Thyroid gland (tissue), 4 donors: ENCODE measurements at regions not wholly inside any gene's neighbourhood (a gene's known extent, or its start where the extent isn't known, plus 50 kb on each side); places are given as distances from the start of the nearest gene placed in this dataset.

Experiments
- POLR2A ChIP-seq, 2 donors: fragments of 450-650 bp; IDR thresholded peaks; one replicate each; pipeline ENCODE4 v1.6.1; 2017; ENCODE audit warnings: antibody characterized with exemption in 2 of 2, mild to moderate bottlenecking in 2 of 2, moderate library complexity in 1 of 2
- TF ChIP-seq, protein P1 (sequence below), 6 experiments: fragments of 200-600 bp in 3 of 6; fragments of 450-650 bp in 3 of 6; sonication (generic) in 3 of 6; IDR thresholded peaks; one replicate each; pipeline ENCODE4 v1.5.1; 2016 to 2019; ENCODE audit warnings: antibody characterized with exemption in 6 of 6, mild to moderate bottlenecking in 2 of 6, inconsistent platforms in 1 of 6, moderate library complexity in 1 of 6

DNA sequence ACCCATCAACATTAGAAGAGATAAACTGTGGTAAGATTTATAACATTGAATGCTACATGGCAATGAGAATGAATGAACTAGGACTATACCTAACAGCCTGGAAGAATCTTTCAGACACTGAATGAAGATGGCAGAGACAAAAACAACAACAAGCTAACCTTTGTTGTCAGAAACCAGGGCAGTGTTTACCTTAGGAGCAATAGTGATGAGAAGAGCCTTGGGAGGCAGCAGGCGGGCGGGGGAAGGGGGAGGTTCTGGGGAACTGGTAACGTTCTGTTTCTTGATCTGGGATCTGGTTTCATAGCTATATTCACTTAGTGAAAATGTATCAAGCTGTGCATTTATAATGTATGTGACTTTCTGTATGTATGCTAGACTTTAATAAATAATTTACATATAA, 139.0 kb upstream of the TNRC6C start:
- TF ChIP-seq, protein P1, sequence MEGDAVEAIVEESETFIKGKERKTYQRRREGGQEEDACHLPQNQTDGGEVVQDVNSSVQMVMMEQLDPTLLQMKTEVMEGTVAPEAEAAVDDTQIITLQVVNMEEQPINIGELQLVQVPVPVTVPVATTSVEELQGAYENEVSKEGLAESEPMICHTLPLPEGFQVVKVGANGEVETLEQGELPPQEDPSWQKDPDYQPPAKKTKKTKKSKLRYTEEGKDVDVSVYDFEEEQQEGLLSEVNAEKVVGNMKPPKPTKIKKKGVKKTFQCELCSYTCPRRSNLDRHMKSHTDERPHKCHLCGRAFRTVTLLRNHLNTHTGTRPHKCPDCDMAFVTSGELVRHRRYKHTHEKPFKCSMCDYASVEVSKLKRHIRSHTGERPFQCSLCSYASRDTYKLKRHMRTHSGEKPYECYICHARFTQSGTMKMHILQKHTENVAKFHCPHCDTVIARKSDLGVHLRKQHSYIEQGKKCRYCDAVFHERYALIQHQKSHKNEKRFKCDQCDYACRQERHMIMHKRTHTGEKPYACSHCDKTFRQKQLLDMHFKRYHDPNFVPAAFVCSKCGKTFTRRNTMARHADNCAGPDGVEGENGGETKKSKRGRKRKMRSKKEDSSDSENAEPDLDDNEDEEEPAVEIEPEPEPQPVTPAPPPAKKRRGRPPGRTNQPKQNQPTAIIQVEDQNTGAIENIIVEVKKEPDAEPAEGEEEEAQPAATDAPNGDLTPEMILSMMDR (IDR thresholded peaks at IDR 0.05): no peak
- no peak for TF ChIP-seq POLR2A (IDR thresholded peaks at IDR 0.05)
